M059J (cell line): ENCODE measurements at regions not wholly inside any gene's neighbourhood (a gene's known extent, or its start where the extent isn't known, plus 50 kb on each side); places are given as distances from the start of the nearest gene placed in this dataset.
"Not testable (repeated sequence)": the region's sequence is repeated elsewhere in the genome, so short reads cannot be mapped to it uniquely, and the experiment has no call there.

Experiments used
- DNase-seq: peaks from one replicate; pipeline ENCODE4 v3.0.0-alpha.2; 2012; ENCODE audit warnings: low read depth

GRCh38 chr13:64078025-64078424 lies 2662.4 kb upstream of the PCDH20 start:
- peak; percentile 62 for DNase-seq

GRCh38 chr13:64077132-64077835 lies 2661.6 kb upstream of the PCDH20 start:
- DNase-seq, result not testable (repeated sequence)

GRCh38 chr13:64075543-64076271 lies 2660.1 kb upstream of the PCDH20 start:
- DNase-seq, result peak; percentile 65

- DNase-seq, result peak; percentile 46
These were observed 2659.4 kb upstream of the PCDH20 start for GRCh38 chr13:64074971-64075474.

GRCh38 chr13:64073203-64073602 lies 2657.6 kb upstream of the PCDH20 start:
- DNase-seq, result no peak

- no peak for DNase-seq
These were observed 2655.7 kb upstream of the PCDH20 start for GRCh38 chr13:64071352-64071751.

- no peak for DNase-seq
These were observed 2654.2 kb upstream of the PCDH20 start for GRCh38 chr13:64069892-64070291.

- DNase-seq, result no peak
These were observed 2651.1 kb upstream of the PCDH20 start for GRCh38 chr13:64066711-64067110.

GRCh38 chr13:64061649-64062048 lies 2646.0 kb upstream of the PCDH20 start:
- DNase-seq, result no peak

GRCh38 chr13:64057372-64058020 lies 2641.8 kb upstream of the PCDH20 start:
- DNase-seq, result no peak

GRCh38 chr13:64054321-64054720 lies 2638.7 kb upstream of the PCDH20 start:
- DNase-seq, result peak; percentile 19

GRCh38 chr13:64052521-64052920 lies 2636.9 kb upstream of the PCDH20 start:
- no peak for DNase-seq

GRCh38 chr13:64051278-64051677 lies 2635.6 kb upstream of the PCDH20 start:
- no peak for DNase-seq

- DNase-seq, result no peak
These were observed 2625.6 kb upstream of the PCDH20 start for GRCh38 chr13:64041296-64041695.

- DNase-seq, result no peak
These were observed 2618.3 kb upstream of the PCDH20 start for GRCh38 chr13:64033921-64034320.

GRCh38 chr13:64029343-64030093 lies 2613.9 kb upstream of the PCDH20 start:
- DNase-seq, result no peak

- no peak for DNase-seq
These were observed 2612.9 kb upstream of the PCDH20 start for GRCh38 chr13:64028551-64028950.

- no peak for DNase-seq
These were observed 2604.5 kb upstream of the PCDH20 start for GRCh38 chr13:64020126-64020525.

- DNase-seq, result no peak
These were observed 2591.7 kb upstream of the PCDH20 start for GRCh38 chr13:64007339-64007738.

- DNase-seq, result no peak
These were observed 2584.7 kb upstream of the PCDH20 start for GRCh38 chr13:64000321-64000720.

- DNase-seq, result no peak
These were observed 2584.1 kb upstream of the PCDH20 start for GRCh38 chr13:63999614-64000305.
